HepG2 (cell line): ENCODE measurements at regions not wholly inside any gene's neighbourhood (a gene's known extent, or its start where the extent isn't known, plus 50 kb on each side); places are given as distances from the start of the nearest gene placed in this dataset.

Experiments
- ATAC-seq: fragments of 200-7000 bp; cut with Tn5 transposase; 3 replicates; pipeline ENCODE4 v1.9.1; 2020; ENCODE audit warnings: mild to moderate bottlenecking, moderate library complexity
- BruUV-seq: library from RNA; stranded (reverse); fragments of 400-500 nt; replicated peaks from 2 replicates; lab custom pipeline; 2021; lab: Mats Ljungman, UMichigan
- CTCF ChIA-PET: fragments of 300-600 bp; formaldehyde crosslinking; extraction: SDS; loops from one replicate; lab custom pipeline; 2021; ENCODE audit warnings: low total read pairs, inconsistent platforms, low intra/inter-chr PET ratio; lab: Yijun Ruan, JAX
- POLR2A ChIA-PET: fragments of 350-600 bp; sonication (Branson Sonifier 250); formaldehyde crosslinking; loops from one replicate; lab custom pipeline; 2020; ENCODE audit warnings: antibody characterized with exemption, inconsistent platforms; lab: Yijun Ruan, JAX
- DNase-seq: peaks from one replicate; pipeline ENCODE4 v3.0.0-alpha.2; 2015; ENCODE audit warnings: low spot score
- FAIRE-seq: peaks from 3 replicates; lab custom pipeline; 2011; peaks lifted over from hg19 to GRCh38; lab: Jason Lieb, UNC
- H2AFZ ChIP-seq: one replicate; pipeline ENCODE4 v1.6.1; 2011; ENCODE audit warnings: low read length, inconsistent platforms
- H3K27ac ChIP-seq: fragments of 300-600 bp; 3 replicates; pipeline ENCODE4 v1.8.0; 2011; ENCODE audit warnings: mixed run types, mild to moderate bottlenecking, mixed read lengths, low read length, inconsistent platforms; ENCODE audit not compliant: insufficient read depth; ENCODE audit errors: extremely low read length
- H3K27me3 ChIP-seq, 2 experiments: fragments of 200-600 bp in 1 of 2; 2 replicates in 1 of 2; 3 replicates in 1 of 2; pipeline versions ENCODE4 v1.6.0 to v1.8.0; 2011; ENCODE audit warnings: low read length in 2 of 2, mild to moderate bottlenecking in 2 of 2, moderate library complexity in 2 of 2, inconsistent platforms in 1 of 2; ENCODE audit not compliant: insufficient read depth in 2 of 2, control insufficient read depth in 1 of 2
- H3K36me3 ChIP-seq, 2 experiments: fragments of 200-600 bp in 1 of 2; replicated peaks in 1 of 2; 2 replicates in 1 of 2; 3 replicates in 1 of 2; pipeline versions ENCODE4 v1.5.1 to v1.8.0; 2011; ENCODE audit warnings: low read length in 2 of 2, inconsistent platforms in 1 of 2; ENCODE audit not compliant: insufficient read depth in 2 of 2, control insufficient read depth in 1 of 2
- H3K4me1 ChIP-seq: 2 replicates; pipeline ENCODE4 v1.5.1; 2012; ENCODE audit warnings: low read length, inconsistent platforms; ENCODE audit not compliant: insufficient read depth
- H3K4me2 ChIP-seq: 2 replicates; pipeline ENCODE4 v1.6.0; 2011; ENCODE audit warnings: low read depth, low read length, inconsistent platforms
- H3K4me3 ChIP-seq, 3 experiments: fragments of 200-600 bp in 1 of 3; sonication (generic), shearing (Covaris generic) in 1 of 3; replicated peaks in 1 of 3; 2 replicates each; pipeline ENCODE4 v1.5.1; 2011 to 2016; ENCODE audit warnings: low read length in 3 of 3, inconsistent platforms in 2 of 3, low read depth in 2 of 3, mild to moderate bottlenecking in 2 of 3, control low read depth in 1 of 3, mixed read lengths in 1 of 3; ENCODE audit not compliant: insufficient read depth in 1 of 3
- H3K79me2 ChIP-seq: one replicate; pipeline ENCODE4 v1.6.1; 2011; ENCODE audit warnings: low read length, inconsistent platforms; ENCODE audit not compliant: insufficient read depth
- H3K9ac ChIP-seq: 2 replicates; pipeline ENCODE4 v1.6.0; 2011; ENCODE audit warnings: mild to moderate bottlenecking, low read depth, low read length, inconsistent platforms; ENCODE audit not compliant: insufficient read depth
- H3K9me3 ChIP-seq: 2 replicates; pipeline ENCODE4 v1.5.1; 2012; ENCODE audit warnings: mild to moderate bottlenecking, low read length
- H4K20me1 ChIP-seq: 2 replicates; pipeline ENCODE4 v1.6.0; 2011; ENCODE audit warnings: inconsistent platforms, mild to moderate bottlenecking, low read length, moderate library complexity; ENCODE audit not compliant: insufficient read depth
- AGO1 ChIP-seq: fragments of 200-400 bp; formaldehyde crosslinking; IDR thresholded peaks from 2 replicates; pipeline ENCODE4 v1.6.1; 2017; ENCODE audit warnings: mild to moderate bottlenecking, low read depth, low read length, moderate library complexity; ENCODE audit not compliant: poor library complexity, severe bottlenecking
- CHD2 ChIP-seq: IDR thresholded peaks from 2 replicates; pipeline ENCODE4 v1.6.1; 2011; ENCODE audit warnings: low read depth, low read length, improper control_type of control experiment
- EED ChIP-seq: sonication (generic); formaldehyde crosslinking; IDR thresholded peaks from 2 replicates; pipeline ENCODE4 v1.5.0; 2020; ENCODE audit warnings: mild to moderate bottlenecking, missing genetic modification reagents
- HMGXB4 ChIP-seq, 2 experiments: sonication (generic) in 1 of 2; formaldehyde crosslinking in 1 of 2; IDR thresholded peaks; 2 replicates each; pipeline versions ENCODE4 v1.4.0 to v1.6.1; 2018 to 2020; ENCODE audit warnings: missing genetic modification reagents in 2 of 2, borderline replicate concordance in 1 of 2, low read depth in 1 of 2, mild to moderate bottlenecking in 1 of 2, missing biosample characterization in 1 of 2
- KDM3A ChIP-seq: IDR thresholded peaks from 2 replicates; pipeline ENCODE4 v1.6.1; 2018; ENCODE audit warnings: low read depth, missing compliant biosample characterization
- MXD4 ChIP-seq: IDR thresholded peaks from 2 replicates; pipeline ENCODE4 v1.6.1; 2016; ENCODE audit warnings: mild to moderate bottlenecking, missing biosample characterization, missing genetic modification reagents
- NFKB2 ChIP-seq: sonication (generic); formaldehyde crosslinking; IDR thresholded peaks from 2 replicates; pipeline ENCODE4 v1.4.0; 2020; ENCODE audit warnings: missing genetic modification reagents, borderline replicate concordance
- PRMT3 ChIP-seq: sonication (generic); formaldehyde crosslinking; IDR thresholded peaks from 2 replicates; pipeline ENCODE4 v1.8.1; 2022; ENCODE audit warnings: low read depth, mild to moderate bottlenecking, moderate library complexity, missing genetic modification reagents, borderline replicate concordance
- ZNF17 ChIP-seq: sonication (generic); formaldehyde crosslinking; IDR thresholded peaks from 2 replicates; pipeline ENCODE4 v1.5.0; 2020; ENCODE audit warnings: mild to moderate bottlenecking, missing genetic modification reagents
- ZNF513 ChIP-seq: sonication (generic); formaldehyde crosslinking; conservative IDR thresholded peaks from 2 replicates; pipeline ENCODE4 v1.5.0; 2020; ENCODE audit warnings: missing genetic modification reagents
- ZSCAN29 ChIP-seq: sonication (generic); formaldehyde crosslinking; conservative IDR thresholded peaks from 2 replicates; pipeline ENCODE4 v1.4.0; 2020; ENCODE audit warnings: mild to moderate bottlenecking, missing genetic modification reagents
- WGBS: methylation state at CpG from one replicate; pipeline ENCODE4 v1.1.6; 2017; ENCODE audit warnings: low lambda C conversion rate; 5-methylcytosine and 5-hydroxymethylcytosine counted together
- in situ Hi-C: cut with HindIII; loops from 2 replicates; pipeline ENCODE4 v1.10.0; 2017; ENCODE audit warnings: low pct_unique_long_range_greater_than_20kb; ENCODE audit not compliant: extremely low pct_ligation_motif_present
- intact Hi-C: fragments of 100-400 bp; cut with micrococcal nuclease; formaldehyde crosslinking; loops from one replicate; pipeline ENCODE4 v1.10.0; 2022; ENCODE audit not compliant: unreplicated experiment

- in situ Hi-C loops: no loop called here
- no peak for FAIRE-seq
Observed at GRCh38 chrX:39384996-39385395, 583.7 kb downstream of the MID1IP1 start.

More at GRCh38 chrX:39384996-39385395, 583.7 kb downstream of the MID1IP1 start:
- Histone ChIP-seq H3K4me1 (no peaks in the 10 kb centered on the region), H3K36me3 (no peaks in the 10 kb centered on the region), H3K9ac (no peak overlapping the region), H3K9me3 (no peaks in the 10 kb centered on the region), H3K79me2 (no peaks in the 10 kb centered on the region), H3K4me3 (no peak overlapping the region), H3K4me2 (no peak overlapping the region), H3K27me3 (no peaks in the 10 kb centered on the region), H4K20me1 (no peaks in the 10 kb centered on the region), H3K27ac (no peak overlapping the region), H2AFZ (no peak overlapping the region)
- intact Hi-C loops: no loop called here
- 16% methylated on average over 6 of the region's 6 CpGs for WGBS
- no TSS peak for BruUV-seq
- POLR2A ChIA-PET: no interaction called here
- ATAC-seq (no peak), DNase-seq (no peak)
- TF ChIP-seq ZSCAN29 (CRISPR knock-in tag) (no peak), NFKB2 (CRISPR knock-in tag) (no peak), ZNF513 (no peak), ZNF17 (CRISPR knock-in tag) (no peak), MXD4 (CRISPR knock-in tag) (no peak), KDM3A (CRISPR knock-in tag) (no peak), PRMT3 (CRISPR knock-in tag) (no peak), HMGXB4 (CRISPR knock-in tag; IDR thresholded peaks at IDR 0.05; ENCODE audit: borderline replicate concordance in 1 of 2, low read depth in 1 of 2) (no peak), CHD2 (no peak), AGO1 (no peak), EED (CRISPR knock-in tag) (no peak)
- CTCF ChIA-PET: no interaction called here
